HepG2 (cell line): ENCODE measurements at regions not wholly inside any gene's neighbourhood (a gene's known extent, or its start where the extent isn't known, plus 50 kb on each side); places are given as distances from the start of the nearest gene placed in this dataset.
A peak's percentile ranks its signal among the peaks of the same experiment; 100 is the strongest.

ENCODE experiments used
- ATAC-seq: fragments of 200-7000 bp; cut with Tn5 transposase; 3 replicates; pipeline ENCODE4 v1.9.1; 2020; ENCODE audit warnings: mild to moderate bottlenecking, moderate library complexity
- BruUV-seq: library from RNA; stranded (reverse); fragments of 400-500 nt; replicated peaks from 2 replicates; lab custom pipeline; 2021; lab: Mats Ljungman, UMichigan
- CTCF ChIA-PET: fragments of 300-600 bp; formaldehyde crosslinking; extraction: SDS; loops from one replicate; lab custom pipeline; 2021; ENCODE audit warnings: low total read pairs, inconsistent platforms, low intra/inter-chr PET ratio; lab: Yijun Ruan, JAX
- POLR2A ChIA-PET: fragments of 350-600 bp; sonication (Branson Sonifier 250); formaldehyde crosslinking; loops from one replicate; lab custom pipeline; 2020; ENCODE audit warnings: antibody characterized with exemption, inconsistent platforms; lab: Yijun Ruan, JAX
- DNase-seq: peaks from one replicate; pipeline ENCODE4 v3.0.0-alpha.2; 2015; ENCODE audit warnings: low spot score
- FAIRE-seq: peaks from 3 replicates; lab custom pipeline; 2011; peaks lifted over from hg19 to GRCh38; lab: Jason Lieb, UNC
- H2AFZ ChIP-seq: one replicate; pipeline ENCODE4 v1.6.1; 2011; ENCODE audit warnings: low read length, inconsistent platforms
- H3K27ac ChIP-seq: fragments of 300-600 bp; 3 replicates; pipeline ENCODE4 v1.8.0; 2011; ENCODE audit warnings: mixed run types, mild to moderate bottlenecking, mixed read lengths, low read length, inconsistent platforms; ENCODE audit not compliant: insufficient read depth; ENCODE audit errors: extremely low read length
- H3K27me3 ChIP-seq, 2 experiments: fragments of 200-600 bp in 1 of 2; 2 replicates in 1 of 2; 3 replicates in 1 of 2; pipeline versions ENCODE4 v1.6.0 to v1.8.0; 2011; ENCODE audit warnings: low read length in 2 of 2, mild to moderate bottlenecking in 2 of 2, moderate library complexity in 2 of 2, inconsistent platforms in 1 of 2; ENCODE audit not compliant: insufficient read depth in 2 of 2, control insufficient read depth in 1 of 2
- H3K36me3 ChIP-seq, 2 experiments: fragments of 200-600 bp in 1 of 2; replicated peaks in 1 of 2; 2 replicates in 1 of 2; 3 replicates in 1 of 2; pipeline versions ENCODE4 v1.5.1 to v1.8.0; 2011; ENCODE audit warnings: low read length in 2 of 2, inconsistent platforms in 1 of 2; ENCODE audit not compliant: insufficient read depth in 2 of 2, control insufficient read depth in 1 of 2
- H3K4me1 ChIP-seq: 2 replicates; pipeline ENCODE4 v1.5.1; 2012; ENCODE audit warnings: low read length, inconsistent platforms; ENCODE audit not compliant: insufficient read depth
- H3K4me2 ChIP-seq: 2 replicates; pipeline ENCODE4 v1.6.0; 2011; ENCODE audit warnings: low read depth, low read length, inconsistent platforms
- H3K4me3 ChIP-seq, 3 experiments: fragments of 200-600 bp in 1 of 3; sonication (generic), shearing (Covaris generic) in 1 of 3; replicated peaks in 1 of 3; 2 replicates each; pipeline ENCODE4 v1.5.1; 2011 to 2016; ENCODE audit warnings: low read length in 3 of 3, inconsistent platforms in 2 of 3, low read depth in 2 of 3, mild to moderate bottlenecking in 2 of 3, control low read depth in 1 of 3, mixed read lengths in 1 of 3; ENCODE audit not compliant: insufficient read depth in 1 of 3
- H3K79me2 ChIP-seq: one replicate; pipeline ENCODE4 v1.6.1; 2011; ENCODE audit warnings: low read length, inconsistent platforms; ENCODE audit not compliant: insufficient read depth
- H3K9ac ChIP-seq: 2 replicates; pipeline ENCODE4 v1.6.0; 2011; ENCODE audit warnings: mild to moderate bottlenecking, low read depth, low read length, inconsistent platforms; ENCODE audit not compliant: insufficient read depth
- H3K9me3 ChIP-seq: 2 replicates; pipeline ENCODE4 v1.5.1; 2012; ENCODE audit warnings: mild to moderate bottlenecking, low read length
- H4K20me1 ChIP-seq: 2 replicates; pipeline ENCODE4 v1.6.0; 2011; ENCODE audit warnings: inconsistent platforms, mild to moderate bottlenecking, low read length, moderate library complexity; ENCODE audit not compliant: insufficient read depth
- ATF7 ChIP-seq, 2 experiments: fragments of 450-650 bp in 1 of 2; sonication (generic) in 1 of 2; formaldehyde crosslinking in 1 of 2; IDR thresholded peaks; 2 replicates each; pipeline versions ENCODE4 v1.4.0 to v1.6.1; 2016 to 2020; ENCODE audit warnings: antibody characterized with exemption in 1 of 2, mild to moderate bottlenecking in 1 of 2, missing genetic modification reagents in 1 of 2
- CREM ChIP-seq, 2 experiments: sonication (generic) in 1 of 2; formaldehyde crosslinking in 1 of 2; IDR thresholded peaks; 2 replicates each; pipeline versions ENCODE4 v1.4.0 to v1.6.1; 2016 to 2020; ENCODE audit warnings: antibody characterized with exemption in 1 of 2, mild to moderate bottlenecking in 1 of 2, missing genetic modification reagents in 1 of 2
- ELF4 ChIP-seq: sonication (generic); formaldehyde crosslinking; IDR thresholded peaks from 2 replicates; pipeline ENCODE4 v1.5.0; 2020; ENCODE audit warnings: missing genetic modification reagents, mild to moderate bottlenecking, moderate library complexity, borderline replicate concordance
- HCFC1 ChIP-seq: fragments of 150-350 bp; IDR thresholded peaks from 2 replicates; pipeline ENCODE4 v1.6.1; 2014; ENCODE audit warnings: low read depth, low read length
- MAFF ChIP-seq: IDR thresholded peaks from 2 replicates; pipeline ENCODE4 v1.6.1; 2011; ENCODE audit warnings: low read depth, low read length, improper control_type of control experiment
- MAFK ChIP-seq, 2 experiments: IDR thresholded peaks in 1 of 2; conservative IDR thresholded peaks in 1 of 2; 2 replicates each; pipeline ENCODE4 v1.6.1; 2011; ENCODE audit warnings: improper control_type of control experiment in 2 of 2, low read length in 2 of 2
- ZNF557 ChIP-seq: sonication (generic); formaldehyde crosslinking; IDR thresholded peaks from 2 replicates; pipeline ENCODE4 v1.4.0; 2020; ENCODE audit warnings: missing genetic modification reagents
- WGBS: methylation state at CpG from one replicate; pipeline ENCODE4 v1.1.6; 2017; ENCODE audit warnings: low lambda C conversion rate; 5-methylcytosine and 5-hydroxymethylcytosine counted together
- in situ Hi-C: cut with HindIII; loops from 2 replicates; pipeline ENCODE4 v1.10.0; 2017; ENCODE audit warnings: low pct_unique_long_range_greater_than_20kb; ENCODE audit not compliant: extremely low pct_ligation_motif_present
- intact Hi-C: fragments of 100-400 bp; cut with micrococcal nuclease; formaldehyde crosslinking; loops from one replicate; pipeline ENCODE4 v1.10.0; 2022; ENCODE audit not compliant: unreplicated experiment
- TF ChIP-seq, protein P1 (sequence below): sonication (generic); formaldehyde crosslinking; IDR thresholded peaks from 2 replicates; pipeline ENCODE4 v1.4.0; 2020; ENCODE audit warnings: mild to moderate bottlenecking, missing genetic modification reagents, borderline replicate concordance

- H2AFZ ChIP-seq, result no peak overlapping the region
- TF ChIP-seq, protein P1, sequence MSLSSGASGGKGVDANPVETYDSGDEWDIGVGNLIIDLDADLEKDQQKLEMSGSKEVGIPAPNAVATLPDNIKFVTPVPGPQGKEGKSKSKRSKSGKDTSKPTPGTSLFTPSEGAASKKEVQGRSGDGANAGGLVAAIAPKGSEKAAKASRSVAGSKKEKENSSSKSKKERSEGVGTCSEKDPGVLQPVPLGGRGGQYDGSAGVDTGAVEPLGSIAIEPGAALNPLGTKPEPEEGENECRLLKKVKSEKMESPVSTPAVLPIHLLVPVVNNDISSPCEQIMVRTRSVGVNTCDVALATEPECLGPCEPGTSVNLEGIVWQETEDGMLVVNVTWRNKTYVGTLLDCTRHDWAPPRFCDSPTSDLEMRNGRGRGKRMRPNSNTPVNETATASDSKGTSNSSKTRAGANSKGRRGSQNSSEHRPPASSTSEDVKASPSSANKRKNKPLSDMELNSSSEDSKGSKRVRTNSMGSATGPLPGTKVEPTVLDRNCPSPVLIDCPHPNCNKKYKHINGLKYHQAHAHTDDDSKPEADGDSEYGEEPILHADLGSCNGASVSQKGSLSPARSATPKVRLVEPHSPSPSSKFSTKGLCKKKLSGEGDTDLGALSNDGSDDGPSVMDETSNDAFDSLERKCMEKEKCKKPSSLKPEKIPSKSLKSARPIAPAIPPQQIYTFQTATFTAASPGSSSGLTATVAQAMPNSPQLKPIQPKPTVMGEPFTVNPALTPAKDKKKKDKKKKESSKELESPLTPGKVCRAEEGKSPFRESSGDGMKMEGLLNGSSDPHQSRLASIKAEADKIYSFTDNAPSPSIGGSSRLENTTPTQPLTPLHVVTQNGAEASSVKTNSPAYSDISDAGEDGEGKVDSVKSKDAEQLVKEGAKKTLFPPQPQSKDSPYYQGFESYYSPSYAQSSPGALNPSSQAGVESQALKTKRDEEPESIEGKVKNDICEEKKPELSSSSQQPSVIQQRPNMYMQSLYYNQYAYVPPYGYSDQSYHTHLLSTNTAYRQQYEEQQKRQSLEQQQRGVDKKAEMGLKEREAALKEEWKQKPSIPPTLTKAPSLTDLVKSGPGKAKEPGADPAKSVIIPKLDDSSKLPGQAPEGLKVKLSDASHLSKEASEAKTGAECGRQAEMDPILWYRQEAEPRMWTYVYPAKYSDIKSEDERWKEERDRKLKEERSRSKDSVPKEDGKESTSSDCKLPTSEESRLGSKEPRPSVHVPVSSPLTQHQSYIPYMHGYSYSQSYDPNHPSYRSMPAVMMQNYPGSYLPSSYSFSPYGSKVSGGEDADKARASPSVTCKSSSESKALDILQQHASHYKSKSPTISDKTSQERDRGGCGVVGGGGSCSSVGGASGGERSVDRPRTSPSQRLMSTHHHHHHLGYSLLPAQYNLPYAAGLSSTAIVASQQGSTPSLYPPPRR (CRISPR knock-in tag), result no peak
- TF ChIP-seq HCFC1 (no peak), MAFK (conservative IDR thresholded peaks at IDR 0.05 in 1 of 2, IDR thresholded peaks at IDR 0.05 in 1 of 2; ENCODE audit: low read length in 2 of 2) (peak; percentile 87 to 96), MAFF (peak; percentile 93), ATF7 (IDR thresholded peaks at IDR 0.05) (no peak), ATF7 (CRISPR knock-in tag; IDR thresholded peaks at IDR 0.05) (no peak), CREM (IDR thresholded peaks at IDR 0.05) (no peak), CREM (CRISPR knock-in tag; IDR thresholded peaks at IDR 0.05) (no peak), ELF4 (CRISPR knock-in tag) (no peak), ZNF557 (CRISPR knock-in tag) (no peak)
- no peak for ATAC-seq
Measured at GRCh38 chr7:145147865-145148264, 312.0 kb upstream of the TPK1 start.

More at GRCh38 chr7:145147865-145148264, 312.0 kb upstream of the TPK1 start:
- no peak overlapping the region for H3K4me2 ChIP-seq
- H4K20me1 ChIP-seq, result no peaks in the 10 kb centered on the region
- no TSS peak for BruUV-seq
- no peaks in the 10 kb centered on the region for H3K27me3 ChIP-seq
- 0% methylated on average over 2 of the region's 2 CpGs for WGBS
- H3K79me2 ChIP-seq, result no peaks in the 10 kb centered on the region
- no peak overlapping the region for H3K9ac ChIP-seq
- intact Hi-C loops (no loop called here), in situ Hi-C loops (no loop called here)
- no peak overlapping the region for H3K27ac ChIP-seq
- FAIRE-seq (no peak), DNase-seq (no peak)
- H3K9me3 ChIP-seq, result peaks cover 86% of the 10 kb centered on the region
- H3K36me3 ChIP-seq, result no peaks in the 10 kb centered on the region
- CTCF ChIA-PET, result no interaction called here
- H3K4me3 ChIP-seq, result no peak overlapping the region
- no peaks in the 10 kb centered on the region for H3K4me1 ChIP-seq
- POLR2A ChIA-PET, result no interaction called here
